CD4-positive, alpha-beta T cell treated with Interleukin-6 at 100 ng/mL for 8 hours (primary cell): ENCODE measurements at regions not wholly inside any gene's neighbourhood (a gene's known extent, or its start where the extent isn't known, plus 50 kb on each side); places are given as distances from the start of the nearest gene placed in this dataset.
"Not testable (repeated sequence)": the region's sequence is repeated elsewhere in the genome, so short reads cannot be mapped to it uniquely, and the experiment has no call there.

Source experiments
- DNase-seq: peaks from one replicate; pipeline ENCODE4 v3.0.0-alpha.2; 2020; ENCODE audit warnings: mixed read lengths, low spot score

GRCh38 chr3:153973722-153974265, 147.4 kb upstream of the ARHGEF26 start:
- no peak for DNase-seq

GRCh38 chr3:153974614-153975013, 146.6 kb upstream of the ARHGEF26 start:
- DNase-seq, result no peak

GRCh38 chr3:153976891-153977554, 144.2 kb upstream of the ARHGEF26 start:
- no peak for DNase-seq

DNA sequence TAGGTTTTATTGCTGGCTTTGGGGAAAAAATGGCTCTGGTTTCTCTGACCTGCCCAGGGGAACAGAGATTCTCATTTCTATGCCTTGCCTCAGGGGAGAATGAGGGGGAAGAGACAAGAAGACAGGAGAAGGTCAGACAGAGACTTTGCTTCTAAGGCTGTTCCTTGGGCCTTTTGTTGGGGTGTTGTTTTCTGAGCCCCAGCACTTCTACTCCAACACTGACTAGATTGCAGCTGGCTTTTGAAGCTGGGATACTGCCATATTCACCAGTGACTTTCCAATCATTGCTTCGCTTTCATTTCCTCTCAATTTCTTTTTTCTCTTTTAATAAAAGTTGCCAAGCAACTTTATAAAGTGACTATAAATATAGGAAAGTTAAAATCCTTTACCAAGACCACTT, 143.2 kb upstream of the ARHGEF26 start:
- DNase-seq, result no peak

DNA sequence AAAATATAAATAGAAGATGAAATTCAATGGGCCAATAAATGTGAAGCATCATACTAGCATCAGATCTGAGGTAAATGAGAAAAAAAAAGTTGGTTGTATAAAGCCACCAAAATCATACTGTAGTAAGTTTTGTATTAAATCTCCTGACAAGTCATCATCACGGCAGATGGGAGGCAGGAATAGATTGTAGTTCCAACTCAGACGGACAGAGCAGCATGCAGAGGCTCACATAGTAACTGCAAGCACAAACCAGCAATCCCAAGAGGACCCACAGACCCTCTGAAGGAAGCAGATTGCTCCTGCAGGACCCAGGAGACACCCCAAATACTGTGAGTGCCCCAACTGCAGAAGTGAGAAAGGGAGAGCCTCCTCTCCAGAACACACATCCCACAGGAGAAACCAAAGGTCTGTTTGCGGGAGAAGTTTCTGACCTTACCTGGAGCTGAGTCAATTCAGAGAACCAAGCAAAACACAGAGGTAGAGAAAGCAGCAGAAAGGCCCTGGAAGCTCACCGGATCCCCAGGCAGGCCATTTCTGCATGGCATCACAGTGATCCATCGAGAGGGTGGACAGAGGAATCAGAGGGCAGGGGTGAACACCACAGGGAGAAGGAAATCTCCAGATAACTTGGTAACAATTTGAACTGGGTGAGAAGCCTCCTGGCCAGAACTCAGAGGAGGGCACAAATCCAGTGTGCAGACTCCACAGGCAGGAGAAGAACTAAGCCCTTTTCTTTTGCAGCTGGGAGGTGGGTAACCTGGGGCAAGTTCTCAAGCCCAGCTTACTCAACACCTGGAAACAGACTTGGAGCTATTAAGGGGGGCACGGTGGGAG, 141.6 kb upstream of the ARHGEF26 start:
- no peak for DNase-seq

- no peak for DNase-seq
These were observed 141.0 kb upstream of the ARHGEF26 start for GRCh38 chr3:153980252-153980590.

DNA sequence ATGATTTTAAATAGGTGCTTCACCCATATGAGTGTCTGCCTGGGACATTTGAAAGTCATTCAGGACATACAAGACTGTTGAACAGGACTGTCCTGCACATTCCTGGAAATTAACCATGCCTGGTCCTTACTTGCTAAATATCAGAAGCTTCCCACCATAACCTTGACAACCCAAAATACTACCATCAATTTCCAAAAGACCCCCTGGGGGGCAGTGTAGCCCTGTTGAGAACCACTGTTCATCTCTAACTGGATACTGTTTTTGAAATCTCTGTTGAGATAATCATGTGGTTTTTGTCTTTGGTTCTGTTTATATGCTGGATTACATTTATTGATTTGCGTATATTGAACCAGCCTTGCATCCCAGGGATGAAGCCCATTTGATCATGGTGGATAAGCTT, 123.8 kb upstream of the ARHGEF26 start:
- DNase-seq, result not testable (repeated sequence)

DNA sequence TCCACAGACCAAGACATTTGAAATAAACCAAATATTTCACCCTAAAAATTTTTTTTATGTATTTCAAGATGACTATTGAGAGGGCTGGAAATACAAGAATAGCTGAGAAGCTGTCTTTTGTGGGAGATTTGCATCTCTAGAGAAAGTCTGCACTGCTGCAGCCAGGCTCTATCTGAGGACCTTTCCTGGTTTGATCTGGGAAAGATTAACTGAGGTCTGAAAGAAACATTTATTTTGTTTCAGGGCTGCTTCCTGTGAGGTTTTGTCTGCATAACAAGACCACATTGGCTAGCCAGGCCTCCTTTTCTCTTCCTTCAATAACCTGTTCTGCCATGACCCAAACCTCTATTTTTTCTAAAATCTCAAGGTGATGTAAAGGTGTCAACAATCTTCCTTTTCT, 117.5 kb upstream of the ARHGEF26 start:
- no peak for DNase-seq

DNA sequence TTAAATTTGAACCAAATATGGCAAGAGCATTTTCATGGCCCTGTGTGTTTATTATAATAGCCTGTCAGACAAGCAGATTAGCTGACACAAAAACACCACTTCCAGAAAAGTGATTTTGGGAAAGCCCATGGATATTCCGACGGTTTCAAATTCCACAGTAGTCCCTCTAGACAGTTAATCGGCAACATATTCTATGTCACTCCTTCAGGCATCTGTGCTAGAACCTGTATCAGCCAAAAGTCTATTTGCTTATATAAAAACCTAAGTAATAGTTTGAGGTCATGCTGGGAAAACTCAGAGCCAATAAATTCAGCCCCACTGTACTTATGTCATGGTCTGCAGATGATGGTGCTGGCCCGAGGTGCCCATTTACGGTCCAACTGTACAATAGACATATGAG, 110.2 kb upstream of the ARHGEF26 start:
- no peak for DNase-seq

DNA sequence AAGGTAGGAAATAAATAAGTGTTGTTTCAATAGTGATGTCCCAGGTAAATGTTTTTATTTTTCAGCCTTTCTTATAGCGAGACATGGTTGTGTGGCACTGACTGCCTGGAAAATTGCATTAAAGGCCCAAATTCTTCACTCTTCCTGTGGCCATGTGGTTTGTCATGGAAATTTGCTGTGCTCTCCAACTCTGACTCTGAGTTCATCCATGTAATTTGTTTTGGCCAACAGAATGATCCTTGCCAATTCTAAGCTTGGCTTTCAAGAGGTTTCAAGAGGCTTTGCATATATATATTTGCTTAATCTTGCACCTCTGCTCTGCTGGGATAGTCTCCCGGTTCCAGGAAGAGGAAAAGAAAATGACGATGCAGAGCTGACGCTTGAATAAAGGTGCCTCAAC, 107.5 kb upstream of the ARHGEF26 start:
- no peak for DNase-seq

- DNase-seq, result no peak
These were observed 105.9 kb upstream of the ARHGEF26 start for GRCh38 chr3:154015307-154015706.

DNA sequence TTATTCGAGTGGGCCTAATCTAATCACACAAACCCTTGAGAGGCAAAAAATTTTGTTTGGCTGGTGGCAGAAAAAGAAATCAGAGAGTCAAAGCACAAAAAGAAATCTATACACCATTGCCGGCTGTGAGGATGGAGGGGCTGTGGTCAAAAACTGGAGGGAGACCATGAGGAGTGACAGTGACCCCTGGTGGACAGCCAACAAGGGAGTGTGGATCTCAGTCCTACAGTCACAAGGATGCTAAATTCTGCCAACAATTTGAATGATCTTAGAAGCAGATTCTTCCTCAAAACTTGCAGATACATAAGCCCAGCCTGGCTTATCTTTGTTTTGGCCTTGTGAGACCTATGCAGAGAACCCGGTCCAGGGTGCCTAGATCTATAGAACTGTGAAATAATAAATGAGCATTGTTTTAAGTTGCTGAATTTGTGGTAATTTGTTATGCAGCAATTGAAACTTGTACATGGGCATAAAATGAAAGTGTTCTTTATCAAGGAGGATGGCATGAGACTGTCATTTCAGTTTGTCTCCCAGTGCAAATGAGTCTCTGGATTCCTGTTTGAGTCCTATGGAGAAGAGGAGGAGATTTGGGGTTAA, 103.0 kb upstream of the ARHGEF26 start:
- DNase-seq, result no peak

GRCh38 chr3:154022606-154023005, 98.6 kb upstream of the ARHGEF26 start:
- no peak for DNase-seq

- no peak for DNase-seq
These were observed 98.0 kb upstream of the ARHGEF26 start for GRCh38 chr3:154023148-154023547.

DNA sequence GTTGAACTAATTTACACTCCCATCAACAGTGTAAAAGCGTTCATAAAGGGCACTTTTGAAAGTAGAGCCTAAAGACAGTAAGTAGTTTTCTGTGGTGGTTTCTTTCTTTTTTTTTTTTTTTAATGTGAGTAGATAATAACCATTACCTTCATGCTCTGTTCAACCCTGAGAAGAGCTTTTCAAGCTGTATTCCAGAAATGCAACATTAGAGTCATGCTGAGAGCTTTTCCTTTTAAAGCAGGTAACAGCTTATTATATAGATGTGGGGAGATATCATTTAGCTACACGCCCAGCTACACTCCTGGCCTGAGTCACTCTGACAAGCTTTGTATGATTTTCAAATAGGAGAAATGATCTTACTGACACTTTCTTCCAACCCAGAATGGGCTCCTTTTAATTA, 96.2 kb upstream of the ARHGEF26 start:
- DNase-seq, result no peak

- no peak for DNase-seq
These were observed 91.3 kb upstream of the ARHGEF26 start for GRCh38 chr3:154029926-154030325.

GRCh38 chr3:154034797-154035330, 86.3 kb upstream of the ARHGEF26 start:
- no peak for DNase-seq

- DNase-seq, result no peak
These were observed 80.9 kb upstream of the ARHGEF26 start for GRCh38 chr3:154040283-154040682.

GRCh38 chr3:154044671-154045070, 76.5 kb upstream of the ARHGEF26 start:
- DNase-seq, result no peak

GRCh38 chr3:154050216-154050615, 71.0 kb upstream of the ARHGEF26 start:
- DNase-seq, result no peak

DNA sequence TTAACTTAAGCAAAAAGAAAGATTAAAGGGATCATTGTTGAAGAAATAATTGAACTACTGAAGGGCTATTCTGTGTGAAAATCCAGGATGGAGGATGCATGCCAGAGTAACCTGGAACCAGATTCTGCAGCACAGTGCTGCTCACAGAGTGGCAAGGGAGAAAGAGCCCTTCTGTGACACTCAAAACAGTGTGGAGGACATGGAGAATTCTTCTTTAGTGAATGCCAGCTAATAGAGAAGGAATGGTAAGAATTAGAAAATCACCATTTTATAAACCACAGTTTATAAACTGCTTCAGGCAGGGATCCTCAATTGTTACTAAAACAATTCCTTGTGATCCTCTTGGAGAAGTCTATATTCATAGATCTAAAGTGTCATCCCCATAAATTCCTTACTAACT, 70.4 kb upstream of the ARHGEF26 start:
- DNase-seq, result no peak

DNA sequence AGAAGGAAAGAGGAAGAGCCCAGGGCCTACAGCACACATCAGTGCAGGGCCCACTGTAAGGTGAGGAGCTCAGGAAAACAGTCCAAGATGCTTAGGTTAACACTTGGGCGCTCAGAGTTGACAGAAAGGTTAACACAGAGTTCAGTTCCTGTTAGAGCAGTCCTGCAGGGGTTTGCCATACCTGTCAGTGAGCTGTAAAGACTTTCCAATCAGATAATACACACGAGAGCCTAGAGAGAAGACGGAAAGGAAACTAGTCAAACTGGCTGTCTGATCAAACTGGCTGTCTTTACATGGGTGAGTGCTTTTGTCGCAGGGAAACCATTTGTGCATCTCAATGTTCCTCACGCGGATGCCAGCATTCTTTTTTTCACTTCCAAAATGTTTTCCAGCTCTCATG, 61.4 kb upstream of the ARHGEF26 start:
- DNase-seq, result no peak
